Panc1 (cell line): ENCODE measurements at regions not wholly inside any gene's neighbourhood (a gene's known extent, or its start where the extent isn't known, plus 50 kb on each side); places are given as distances from the start of the nearest gene placed in this dataset.

ENCODE experiments used
- ATAC-seq: fragments of 200-7000 bp; cut with Tn5 transposase; 2 replicates; pipeline ENCODE4 v1.9.1; 2020; ENCODE audit warnings: mild to moderate bottlenecking, moderate library complexity
- BruUV-seq: library from RNA; stranded (reverse); fragments of 400-500 nt; replicated peaks from 2 replicates; lab custom pipeline; 2021; lab: Mats Ljungman, UMichigan
- CTCF ChIA-PET: fragments of 300-600 bp; sonication (Branson Sonifier 250); formaldehyde crosslinking; loops from one replicate; lab custom pipeline; 2022; ENCODE audit warnings: antibody characterized with exemption; lab: Charles Lee
- POLR2A ChIA-PET: fragments of 300-600 bp; sonication (Branson Sonifier 250); formaldehyde crosslinking; loops from one replicate; lab custom pipeline; 2022; ENCODE audit warnings: antibody characterized with exemption; lab: Charles Lee
- DNase-seq: peaks from one replicate; pipeline ENCODE4 v3.0.0-alpha.2; 2010; ENCODE audit warnings: low read depth, low spot score
- H3K27ac ChIP-seq: 2 replicates; pipeline ENCODE4 v1.5.1; 2011; ENCODE audit warnings: mild to moderate bottlenecking, low read length, inconsistent platforms
- H3K27me3 ChIP-seq: fragments of 200-500 bp; sonication (Bioruptor generic); 2 replicates; pipeline ENCODE4 v1.6.0; 2014; ENCODE audit warnings: low read length, inconsistent platforms; ENCODE audit not compliant: control insufficient read depth, insufficient read depth
- H3K36me3 ChIP-seq: fragments of 200-500 bp; sonication (Bioruptor generic); 2 replicates; pipeline ENCODE4 v1.5.1; 2014; ENCODE audit warnings: inconsistent platforms, mild to moderate bottlenecking, low read length, moderate library complexity; ENCODE audit not compliant: control insufficient read depth, insufficient read depth
- H3K4me1 ChIP-seq: 2 replicates; pipeline ENCODE4 v1.5.1; 2011; ENCODE audit warnings: inconsistent platforms, mild to moderate bottlenecking, low read length, moderate library complexity; ENCODE audit not compliant: control insufficient read depth, insufficient read depth
- H3K4me3 ChIP-seq, 2 experiments: 2 replicates each; pipeline ENCODE4 v1.5.1; 2011 to 2012; ENCODE audit warnings: low read depth in 2 of 2, low read length in 2 of 2, mild to moderate bottlenecking in 2 of 2, inconsistent platforms in 1 of 2, moderate library complexity in 1 of 2
- H3K9me3 ChIP-seq: fragments of 200-500 bp; sonication (Bioruptor generic); 2 replicates; pipeline ENCODE4 v1.5.1; 2014; ENCODE audit warnings: low read depth, mild to moderate bottlenecking, inconsistent platforms, low read length, moderate library complexity; ENCODE audit not compliant: control insufficient read depth, insufficient read depth
- POLR2AphosphoS5 ChIP-seq: IDR thresholded peaks from 2 replicates; pipeline ENCODE4 v1.6.1; 2012; ENCODE audit warnings: mild to moderate bottlenecking, low read depth, low read length, moderate library complexity
- SIN3A ChIP-seq: IDR thresholded peaks from 2 replicates; pipeline ENCODE4 v1.6.1; 2012; ENCODE audit warnings: low read depth, mild to moderate bottlenecking, low read length, moderate library complexity, borderline replicate concordance; ENCODE audit not compliant: insufficient read depth
- TCF7L2 ChIP-seq: IDR thresholded peaks from 2 replicates; pipeline ENCODE4 v1.6.1; 2011; ENCODE audit warnings: mild to moderate bottlenecking, low read depth, low read length, inconsistent platforms
- in situ Hi-C: cut with HindIII; loops from 2 replicates; pipeline ENCODE4 v1.10.0; 2016; ENCODE audit warnings: low sequenced_read_pairs, low pct_unique_long_range_greater_than_20kb
- intact Hi-C: fragments of 100-400 bp; cut with micrococcal nuclease; formaldehyde crosslinking; loops from one replicate; pipeline ENCODE4 v1.10.0; 2022; ENCODE audit not compliant: unreplicated experiment
- TF ChIP-seq, protein P1 (sequence below): fragments of 450-650 bp; IDR thresholded peaks from 2 replicates; pipeline ENCODE4 v1.5.1; 2017; ENCODE audit warnings: mild to moderate bottlenecking
- TF ChIP-seq, protein P2 (sequence below), 2 experiments: IDR thresholded peaks; 2 replicates each; pipeline ENCODE4 v1.6.1; 2011 to 2012; ENCODE audit warnings: low read depth in 2 of 2, control low read depth in 1 of 2, low read length in 1 of 2, mild to moderate bottlenecking in 1 of 2, moderate library complexity in 1 of 2; ENCODE audit not compliant: insufficient read depth in 1 of 2

DNA sequence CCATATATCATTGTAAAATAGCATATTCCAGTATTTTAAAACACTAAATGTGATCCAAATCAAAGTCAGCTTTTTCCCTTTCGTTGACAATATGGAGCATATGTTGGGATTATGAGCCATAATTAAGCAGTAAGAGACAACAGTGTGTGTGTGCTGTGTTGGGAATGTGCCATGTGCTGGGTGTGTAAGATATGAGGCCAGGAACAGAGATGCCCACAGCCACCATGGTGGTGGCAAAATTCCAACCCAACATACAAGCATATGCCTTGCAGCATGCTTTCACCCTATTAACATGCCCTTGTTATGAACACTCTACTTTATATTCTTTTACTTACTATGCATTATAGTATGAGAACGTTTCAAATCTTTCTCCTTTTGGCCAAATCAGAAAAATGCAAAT lies 1560.4 kb upstream of the TENM3 start:
- DNase-seq = no peak
- no peak overlapping the region for H3K27ac ChIP-seq
- H3K27me3 ChIP-seq = no peaks in the 10 kb centered on the region
- CTCF ChIA-PET = no interaction called here
- no peaks in the 10 kb centered on the region for H3K36me3 ChIP-seq
- TF ChIP-seq SIN3A (no peak), TCF7L2 (no peak), POLR2AphosphoS5 (no peak)
- TF ChIP-seq, protein P1, sequence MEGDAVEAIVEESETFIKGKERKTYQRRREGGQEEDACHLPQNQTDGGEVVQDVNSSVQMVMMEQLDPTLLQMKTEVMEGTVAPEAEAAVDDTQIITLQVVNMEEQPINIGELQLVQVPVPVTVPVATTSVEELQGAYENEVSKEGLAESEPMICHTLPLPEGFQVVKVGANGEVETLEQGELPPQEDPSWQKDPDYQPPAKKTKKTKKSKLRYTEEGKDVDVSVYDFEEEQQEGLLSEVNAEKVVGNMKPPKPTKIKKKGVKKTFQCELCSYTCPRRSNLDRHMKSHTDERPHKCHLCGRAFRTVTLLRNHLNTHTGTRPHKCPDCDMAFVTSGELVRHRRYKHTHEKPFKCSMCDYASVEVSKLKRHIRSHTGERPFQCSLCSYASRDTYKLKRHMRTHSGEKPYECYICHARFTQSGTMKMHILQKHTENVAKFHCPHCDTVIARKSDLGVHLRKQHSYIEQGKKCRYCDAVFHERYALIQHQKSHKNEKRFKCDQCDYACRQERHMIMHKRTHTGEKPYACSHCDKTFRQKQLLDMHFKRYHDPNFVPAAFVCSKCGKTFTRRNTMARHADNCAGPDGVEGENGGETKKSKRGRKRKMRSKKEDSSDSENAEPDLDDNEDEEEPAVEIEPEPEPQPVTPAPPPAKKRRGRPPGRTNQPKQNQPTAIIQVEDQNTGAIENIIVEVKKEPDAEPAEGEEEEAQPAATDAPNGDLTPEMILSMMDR = no peak
- TF ChIP-seq, protein P2, sequence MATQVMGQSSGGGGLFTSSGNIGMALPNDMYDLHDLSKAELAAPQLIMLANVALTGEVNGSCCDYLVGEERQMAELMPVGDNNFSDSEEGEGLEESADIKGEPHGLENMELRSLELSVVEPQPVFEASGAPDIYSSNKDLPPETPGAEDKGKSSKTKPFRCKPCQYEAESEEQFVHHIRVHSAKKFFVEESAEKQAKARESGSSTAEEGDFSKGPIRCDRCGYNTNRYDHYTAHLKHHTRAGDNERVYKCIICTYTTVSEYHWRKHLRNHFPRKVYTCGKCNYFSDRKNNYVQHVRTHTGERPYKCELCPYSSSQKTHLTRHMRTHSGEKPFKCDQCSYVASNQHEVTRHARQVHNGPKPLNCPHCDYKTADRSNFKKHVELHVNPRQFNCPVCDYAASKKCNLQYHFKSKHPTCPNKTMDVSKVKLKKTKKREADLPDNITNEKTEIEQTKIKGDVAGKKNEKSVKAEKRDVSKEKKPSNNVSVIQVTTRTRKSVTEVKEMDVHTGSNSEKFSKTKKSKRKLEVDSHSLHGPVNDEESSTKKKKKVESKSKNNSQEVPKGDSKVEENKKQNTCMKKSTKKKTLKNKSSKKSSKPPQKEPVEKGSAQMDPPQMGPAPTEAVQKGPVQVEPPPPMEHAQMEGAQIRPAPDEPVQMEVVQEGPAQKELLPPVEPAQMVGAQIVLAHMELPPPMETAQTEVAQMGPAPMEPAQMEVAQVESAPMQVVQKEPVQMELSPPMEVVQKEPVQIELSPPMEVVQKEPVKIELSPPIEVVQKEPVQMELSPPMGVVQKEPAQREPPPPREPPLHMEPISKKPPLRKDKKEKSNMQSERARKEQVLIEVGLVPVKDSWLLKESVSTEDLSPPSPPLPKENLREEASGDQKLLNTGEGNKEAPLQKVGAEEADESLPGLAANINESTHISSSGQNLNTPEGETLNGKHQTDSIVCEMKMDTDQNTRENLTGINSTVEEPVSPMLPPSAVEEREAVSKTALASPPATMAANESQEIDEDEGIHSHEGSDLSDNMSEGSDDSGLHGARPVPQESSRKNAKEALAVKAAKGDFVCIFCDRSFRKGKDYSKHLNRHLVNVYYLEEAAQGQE (IDR thresholded peaks at IDR 0.05; ENCODE audit: insufficient read depth in 1 of 2, low read depth in 2 of 2, low read length in 1 of 2) = no peak
- POLR2A ChIA-PET = no interaction called here
- H3K4me3 ChIP-seq = no peak overlapping the region
- ATAC-seq = no peak
- intact Hi-C loops (no loop called here), in situ Hi-C loops (no loop called here)
- no peaks in the 10 kb centered on the region for H3K4me1 ChIP-seq
- BruUV-seq = no TSS peak
- no peaks in the 10 kb centered on the region for H3K9me3 ChIP-seq

DNA sequence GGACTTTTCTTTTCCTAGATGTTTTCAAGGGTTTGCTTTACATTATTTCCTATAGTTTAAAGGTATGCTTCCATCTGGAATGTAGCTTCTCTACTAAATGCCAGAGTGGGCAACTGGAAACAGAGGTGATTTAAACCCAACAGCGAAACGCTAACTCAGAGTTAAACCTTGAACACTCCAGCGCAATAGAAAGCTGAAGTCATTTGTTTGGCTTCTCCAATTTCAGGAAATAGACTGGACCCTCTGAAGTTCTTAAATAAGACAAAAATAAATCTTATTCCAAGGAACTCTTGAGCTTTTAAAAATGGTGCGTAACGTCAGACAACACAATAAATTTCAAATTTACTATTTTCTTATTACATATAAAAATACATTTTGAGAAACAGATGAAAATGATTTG lies 1560.0 kb upstream of the TENM3 start:
- CTCF ChIA-PET = no interaction called here
- BruUV-seq = no TSS peak
- Histone ChIP-seq H3K27ac (no peak overlapping the region), H3K36me3 (no peaks in the 10 kb centered on the region), H3K27me3 (no peaks in the 10 kb centered on the region), H3K9me3 (no peaks in the 10 kb centered on the region), H3K4me3 (no peak overlapping the region), H3K4me1 (no peaks in the 10 kb centered on the region)
- DNase-seq (no peak), ATAC-seq (no peak)
- POLR2A ChIA-PET = no interaction called here
- TF ChIP-seq, protein P2 (IDR thresholded peaks at IDR 0.05; ENCODE audit: insufficient read depth in 1 of 2, low read depth in 2 of 2, low read length in 1 of 2) = no peak
- TF ChIP-seq, protein P1 = no peak
- TF ChIP-seq TCF7L2 = no peak
- in situ Hi-C loops (no loop called here), intact Hi-C loops (no loop called here)
